Suppressor macrophage (primary cell): ENCODE measurements at regions not wholly inside any gene's neighbourhood (a gene's known extent, or its start where the extent isn't known, plus 50 kb on each side); places are given as distances from the start of the nearest gene placed in this dataset.
"Not testable (repeated sequence)": the region's sequence is repeated elsewhere in the genome, so short reads cannot be mapped to it uniquely, and the experiment has no call there.

ENCODE experiments used
- DNase-seq, 4 experiments: peaks; one replicate each; pipeline ENCODE4 v3.0.0-alpha.2; 2020 to 2022

DNA sequence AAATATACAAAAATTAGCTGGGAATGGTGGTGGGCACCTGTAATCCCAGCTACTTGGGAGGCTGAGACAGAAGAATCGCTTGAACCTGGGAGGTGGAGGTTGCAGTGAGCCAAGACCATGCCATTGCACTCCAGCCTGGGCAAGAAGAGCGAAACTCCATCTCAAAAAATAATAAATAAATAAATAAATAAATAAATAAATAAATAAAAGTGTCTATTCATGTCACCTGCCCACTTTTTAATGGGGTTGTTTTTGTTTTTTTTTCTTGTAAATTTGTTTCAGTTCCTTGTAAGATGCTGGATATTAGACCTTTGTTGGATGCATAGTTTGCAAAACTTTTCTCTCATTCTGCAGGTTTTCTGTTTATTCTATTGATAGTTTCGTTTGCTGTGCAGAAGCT lies 71.9 kb upstream of the KCNAB1 start:
- not testable (repeated sequence) for DNase-seq

DNA sequence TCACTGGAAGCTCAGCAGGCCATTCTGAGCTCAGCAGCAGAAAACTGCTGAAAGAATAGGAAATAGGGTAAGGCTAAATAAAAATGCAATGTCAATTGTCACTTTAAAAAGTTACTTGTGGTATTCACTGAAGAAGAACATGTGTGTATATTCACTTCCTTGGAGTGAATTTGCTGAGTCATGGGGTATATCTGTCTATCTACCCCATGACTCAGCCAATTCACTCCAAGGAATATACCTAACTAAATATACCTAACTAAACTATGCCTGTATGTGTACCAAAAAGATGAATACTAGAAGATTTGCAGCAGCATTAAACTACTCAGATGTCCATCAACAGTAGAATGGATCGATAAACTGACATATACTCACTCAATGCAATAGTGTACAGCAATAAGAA lies 69.5 kb upstream of the KCNAB1 start:
- DNase-seq = peak in 1 of 4 experiments; percentile 6

DNA sequence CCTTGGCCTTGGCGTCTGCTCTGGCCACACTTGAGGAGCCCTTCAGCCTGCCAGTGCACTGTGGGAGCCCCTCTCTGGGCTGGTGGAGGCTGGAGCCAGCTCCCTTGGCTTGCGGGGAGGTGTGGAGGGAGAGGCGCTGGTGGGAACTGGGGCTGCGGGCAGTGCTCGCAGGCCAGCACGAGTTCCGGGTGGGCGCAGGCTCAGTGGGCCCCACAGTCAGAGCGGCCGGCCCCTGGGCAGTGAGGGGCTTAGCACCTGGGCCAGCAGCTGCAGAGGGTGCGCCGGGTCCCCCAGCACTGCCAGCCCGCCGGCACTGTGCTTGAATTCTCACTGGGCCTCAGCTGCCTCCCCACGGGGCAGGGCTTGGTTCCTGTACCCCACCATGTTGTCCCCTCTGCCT lies 68.7 kb upstream of the KCNAB1 start:
- no peak for DNase-seq

DNA sequence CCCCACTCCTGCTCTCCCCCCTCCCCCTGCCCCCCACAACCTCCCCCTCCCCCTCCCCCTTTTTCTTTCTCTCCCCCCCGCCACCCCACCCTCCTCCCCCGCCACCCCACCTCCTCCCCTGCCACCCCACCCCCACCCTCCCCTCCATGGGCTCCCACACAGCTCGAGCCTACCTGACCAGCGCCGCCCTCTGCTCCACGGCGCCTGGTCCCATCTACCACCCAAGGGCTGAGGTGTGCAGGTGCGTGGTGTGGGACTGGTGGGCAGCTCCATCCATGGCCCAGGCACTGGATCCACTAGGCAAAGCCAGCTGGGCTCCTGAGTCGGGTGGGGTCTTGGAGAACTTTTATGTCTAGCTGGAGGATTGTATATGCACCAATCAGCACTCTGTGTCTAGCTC lies 68.3 kb upstream of the KCNAB1 start:
- DNase-seq = no peak

DNA sequence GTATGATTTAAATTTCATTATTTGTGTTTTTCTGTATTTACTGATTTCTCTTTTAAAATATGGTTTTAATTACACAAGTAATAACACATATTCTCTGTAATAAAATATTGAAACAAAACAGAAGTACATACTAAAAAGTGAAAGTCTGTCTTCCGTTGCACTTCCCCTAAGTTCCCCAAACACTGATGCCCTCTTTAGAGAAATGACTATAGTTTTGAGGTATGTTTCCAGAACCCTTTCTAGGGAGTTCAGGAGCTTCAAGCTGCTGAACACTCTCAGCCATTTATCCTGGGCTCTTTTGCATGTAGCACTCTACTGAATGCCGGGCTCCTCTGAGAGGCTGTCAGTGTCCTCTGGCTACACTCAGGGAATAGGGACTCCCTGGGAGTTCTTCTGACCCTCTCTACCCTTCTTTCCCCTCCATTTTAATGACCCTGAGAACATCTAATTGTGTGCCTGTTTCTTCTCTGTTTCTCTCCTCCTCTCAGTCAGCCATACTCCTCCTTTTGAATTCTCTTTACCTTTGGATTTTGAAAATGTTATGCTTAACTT lies 60.4 kb upstream of the KCNAB1 start:
- peak in 2 of 4 experiments; percentile 35 to 43 for DNase-seq

DNA sequence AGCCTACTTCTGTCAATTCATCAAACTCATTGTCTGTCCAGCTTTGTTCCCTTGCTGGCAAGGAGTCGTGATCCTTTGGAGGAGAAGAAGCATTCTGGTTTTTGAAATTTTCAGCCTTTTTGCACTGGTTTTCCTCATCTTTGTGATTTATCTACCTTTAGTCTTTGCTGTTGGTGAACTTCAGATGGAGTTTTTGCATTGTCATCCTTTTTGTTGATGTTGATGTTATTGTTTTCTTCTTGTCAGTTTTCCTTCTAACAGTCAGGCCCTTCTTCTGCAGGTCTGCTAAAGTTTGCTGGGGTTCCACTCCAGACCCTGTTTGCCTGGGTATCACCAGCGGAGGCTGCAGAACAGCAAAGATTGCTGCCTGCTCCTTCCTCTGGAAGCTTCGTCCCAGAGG lies 52.2 kb upstream of the KCNAB1 start:
- DNase-seq = not testable (repeated sequence)

DNA sequence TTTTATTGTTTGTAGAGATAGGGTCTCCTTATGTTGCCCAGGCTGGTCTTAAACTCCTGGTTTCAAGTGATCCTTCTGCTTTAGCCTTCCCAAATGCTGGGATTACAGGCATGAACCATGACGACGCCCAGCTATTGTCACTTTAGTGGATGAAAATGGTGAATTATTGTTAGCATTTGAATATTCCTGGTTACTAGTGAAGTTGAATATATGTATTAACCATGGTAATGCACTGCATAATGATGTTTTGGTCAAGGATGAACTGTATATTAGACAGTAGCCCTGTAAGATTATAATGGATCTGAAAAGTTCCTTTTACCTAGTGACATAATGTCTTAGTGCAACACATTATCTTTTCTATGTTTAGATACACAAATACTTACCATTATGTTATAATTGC lies 50.4 kb upstream of the KCNAB1 start:
- DNase-seq = no peak
